ENCODE measurements at regions not wholly inside any gene's neighbourhood (a gene's known extent, or its start where the extent isn't known, plus 50 kb on each side); places are given as distances from the start of the nearest gene placed in this dataset.
"Not testable (repeated sequence)": the region's sequence is repeated elsewhere in the genome, so short reads cannot be mapped to it uniquely, and the experiment has no call there.

DNA sequence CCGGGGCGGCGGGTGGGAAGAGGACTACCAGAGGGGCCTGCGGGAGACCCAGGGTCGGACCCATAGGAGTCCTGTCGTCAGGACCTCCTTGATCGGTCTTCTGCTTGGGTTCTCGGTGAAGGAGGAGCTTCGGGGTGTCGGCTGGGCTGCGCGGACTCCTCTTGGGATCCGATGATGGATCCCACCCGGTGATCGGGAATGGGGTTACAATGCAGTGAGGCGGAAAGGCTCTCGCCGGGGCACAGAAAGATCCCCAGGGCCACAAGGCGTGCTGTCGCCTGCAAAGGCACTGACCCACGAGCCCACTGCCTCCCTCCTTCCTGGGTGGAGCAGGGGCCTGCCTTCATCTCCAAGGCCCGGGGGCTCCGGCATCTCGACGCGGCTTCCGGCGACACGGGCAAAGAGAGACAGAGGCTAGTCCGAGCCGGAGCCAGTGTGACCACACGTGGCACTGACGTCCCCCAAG, 751.3 kb downstream of the SPATA31A1 start:
- TF ChIP-seq, protein P1, sequence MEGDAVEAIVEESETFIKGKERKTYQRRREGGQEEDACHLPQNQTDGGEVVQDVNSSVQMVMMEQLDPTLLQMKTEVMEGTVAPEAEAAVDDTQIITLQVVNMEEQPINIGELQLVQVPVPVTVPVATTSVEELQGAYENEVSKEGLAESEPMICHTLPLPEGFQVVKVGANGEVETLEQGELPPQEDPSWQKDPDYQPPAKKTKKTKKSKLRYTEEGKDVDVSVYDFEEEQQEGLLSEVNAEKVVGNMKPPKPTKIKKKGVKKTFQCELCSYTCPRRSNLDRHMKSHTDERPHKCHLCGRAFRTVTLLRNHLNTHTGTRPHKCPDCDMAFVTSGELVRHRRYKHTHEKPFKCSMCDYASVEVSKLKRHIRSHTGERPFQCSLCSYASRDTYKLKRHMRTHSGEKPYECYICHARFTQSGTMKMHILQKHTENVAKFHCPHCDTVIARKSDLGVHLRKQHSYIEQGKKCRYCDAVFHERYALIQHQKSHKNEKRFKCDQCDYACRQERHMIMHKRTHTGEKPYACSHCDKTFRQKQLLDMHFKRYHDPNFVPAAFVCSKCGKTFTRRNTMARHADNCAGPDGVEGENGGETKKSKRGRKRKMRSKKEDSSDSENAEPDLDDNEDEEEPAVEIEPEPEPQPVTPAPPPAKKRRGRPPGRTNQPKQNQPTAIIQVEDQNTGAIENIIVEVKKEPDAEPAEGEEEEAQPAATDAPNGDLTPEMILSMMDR (IDR thresholded peaks at IDR 0.05), result not testable (repeated sequence)
- not testable (repeated sequence) for TF ChIP-seq POLR2A (IDR thresholded peaks at IDR 0.05); POLR2AphosphoS5 (IDR thresholded peaks at IDR 0.05; ENCODE audit: insufficient read depth in 1 of 2, low read depth in 1 of 2)

All from vagina (tissue), 2 donors.